Suprapubic skin (tissue), 4 donors: ENCODE measurements at regions not wholly inside any gene's neighbourhood (a gene's known extent, or its start where the extent isn't known, plus 50 kb on each side); places are given as distances from the start of the nearest gene placed in this dataset.

Experiments used
- DNase-seq, 2 donors: peaks; one replicate each; pipeline ENCODE4 v3.0.0-alpha.2; 2019; ENCODE audit warnings: low spot score in 2 of 2
- H3K27ac ChIP-seq: fragments of 200-600 bp; sonication (generic); one replicate; pipeline ENCODE4 v1.5.1; 2019
- H3K27me3 ChIP-seq: fragments of 200-600 bp; sonication (generic); one replicate; pipeline ENCODE4 v1.5.1; 2019
- H3K36me3 ChIP-seq: fragments of 200-600 bp; sonication (generic); one replicate; pipeline ENCODE4 v1.5.1; 2019
- H3K4me1 ChIP-seq: fragments of 200-600 bp; sonication (generic); one replicate; pipeline ENCODE4 v1.5.1; 2019
- H3K4me3 ChIP-seq: fragments of 200-600 bp; sonication (generic); one replicate; pipeline ENCODE4 v1.5.1; 2019; ENCODE audit warnings: mild to moderate bottlenecking
- H3K9me3 ChIP-seq: fragments of 200-600 bp; sonication (generic); one replicate; pipeline ENCODE4 v1.5.1; 2019
- EP300 ChIP-seq: sonication (generic); formaldehyde crosslinking; IDR thresholded peaks from one replicate; pipeline ENCODE4 v1.6.1; 2017; ENCODE audit warnings: antibody characterized with exemption
- POLR2A ChIP-seq, 2 donors: fragments of 450-650 bp; IDR thresholded peaks; one replicate each; pipeline ENCODE4 v1.6.1; 2017; ENCODE audit warnings: antibody characterized with exemption in 2 of 2, mild to moderate bottlenecking in 2 of 2, moderate library complexity in 2 of 2
- POLR2AphosphoS5 ChIP-seq, 3 donors: sonication (generic); formaldehyde crosslinking; IDR thresholded peaks; one replicate each; pipeline ENCODE4 v1.6.1; 2017; ENCODE audit warnings: antibody characterized with exemption in 3 of 3
- WGBS: methylation state at CpG from one replicate; pipeline ENCODE4 v1.1.5; 2018; 5-methylcytosine and 5-hydroxymethylcytosine counted together
- TF ChIP-seq, protein P1 (sequence below), 2 donors: fragments of 200-600 bp in 1 of 2; fragments of 450-650 bp in 1 of 2; sonication (generic) in 1 of 2; IDR thresholded peaks; one replicate each; pipeline ENCODE4 v1.5.1; 2016 to 2019; ENCODE audit warnings: antibody characterized with exemption in 2 of 2, mild to moderate bottlenecking in 1 of 2, moderate library complexity in 1 of 2

DNA sequence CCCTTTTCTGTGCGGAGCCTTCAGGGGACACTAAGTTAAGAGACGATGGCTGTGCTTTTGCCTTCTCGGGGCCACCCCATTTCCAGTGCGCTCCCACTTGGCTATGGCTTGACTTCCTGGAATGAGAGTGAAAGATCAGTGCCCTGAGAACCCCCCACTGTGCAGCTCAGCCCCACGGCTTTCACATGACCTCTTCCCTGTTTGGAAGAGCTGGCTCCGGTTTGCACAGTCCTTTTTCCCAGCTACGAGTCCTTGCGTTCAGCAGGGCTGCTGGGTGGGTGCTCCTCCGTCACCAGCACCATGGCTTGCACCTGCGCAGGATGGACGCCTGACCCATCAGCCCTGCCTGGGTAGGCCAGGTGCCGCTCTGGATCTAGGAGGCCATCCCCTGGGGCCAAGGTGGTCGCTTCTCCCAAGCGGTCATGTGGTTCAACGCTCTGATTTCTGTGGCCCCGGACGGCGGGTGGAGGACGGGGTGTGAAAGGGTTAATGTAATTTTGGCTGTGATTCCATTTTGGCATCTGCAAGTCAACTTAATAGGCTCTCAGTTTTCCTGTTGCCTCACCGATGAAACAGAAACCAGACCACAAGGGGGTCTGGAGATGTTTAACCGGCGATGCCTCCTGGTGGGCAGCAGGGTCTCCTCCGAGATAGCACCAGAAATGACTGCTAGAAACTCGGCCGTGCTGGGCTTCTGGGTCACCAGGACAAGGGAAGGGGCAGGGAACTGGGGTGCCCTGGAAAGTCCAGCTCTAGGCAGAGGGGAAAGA lies 113.1 kb upstream of the HAAO start:
- peaks cover 59% of the 10 kb centered on the region for H3K4me1 ChIP-seq
- no peaks in the 10 kb centered on the region for H3K27me3 ChIP-seq
- WGBS: 51% methylated on average over 22 of the region's 25 CpGs
- DNase-seq: peak in 1 of 2 donors; percentile 71
- H3K27ac ChIP-seq: peak overlapping the region; percentile 81
- TF ChIP-seq, protein P1, sequence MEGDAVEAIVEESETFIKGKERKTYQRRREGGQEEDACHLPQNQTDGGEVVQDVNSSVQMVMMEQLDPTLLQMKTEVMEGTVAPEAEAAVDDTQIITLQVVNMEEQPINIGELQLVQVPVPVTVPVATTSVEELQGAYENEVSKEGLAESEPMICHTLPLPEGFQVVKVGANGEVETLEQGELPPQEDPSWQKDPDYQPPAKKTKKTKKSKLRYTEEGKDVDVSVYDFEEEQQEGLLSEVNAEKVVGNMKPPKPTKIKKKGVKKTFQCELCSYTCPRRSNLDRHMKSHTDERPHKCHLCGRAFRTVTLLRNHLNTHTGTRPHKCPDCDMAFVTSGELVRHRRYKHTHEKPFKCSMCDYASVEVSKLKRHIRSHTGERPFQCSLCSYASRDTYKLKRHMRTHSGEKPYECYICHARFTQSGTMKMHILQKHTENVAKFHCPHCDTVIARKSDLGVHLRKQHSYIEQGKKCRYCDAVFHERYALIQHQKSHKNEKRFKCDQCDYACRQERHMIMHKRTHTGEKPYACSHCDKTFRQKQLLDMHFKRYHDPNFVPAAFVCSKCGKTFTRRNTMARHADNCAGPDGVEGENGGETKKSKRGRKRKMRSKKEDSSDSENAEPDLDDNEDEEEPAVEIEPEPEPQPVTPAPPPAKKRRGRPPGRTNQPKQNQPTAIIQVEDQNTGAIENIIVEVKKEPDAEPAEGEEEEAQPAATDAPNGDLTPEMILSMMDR (IDR thresholded peaks at IDR 0.05): peak; percentile 26 to 37
- no peak for TF ChIP-seq POLR2A (IDR thresholded peaks at IDR 0.05)
- no peaks in the 10 kb centered on the region for H3K36me3 ChIP-seq
- no peaks in the 10 kb centered on the region for H3K9me3 ChIP-seq
- H3K4me3 ChIP-seq: no peak overlapping the region

DNA sequence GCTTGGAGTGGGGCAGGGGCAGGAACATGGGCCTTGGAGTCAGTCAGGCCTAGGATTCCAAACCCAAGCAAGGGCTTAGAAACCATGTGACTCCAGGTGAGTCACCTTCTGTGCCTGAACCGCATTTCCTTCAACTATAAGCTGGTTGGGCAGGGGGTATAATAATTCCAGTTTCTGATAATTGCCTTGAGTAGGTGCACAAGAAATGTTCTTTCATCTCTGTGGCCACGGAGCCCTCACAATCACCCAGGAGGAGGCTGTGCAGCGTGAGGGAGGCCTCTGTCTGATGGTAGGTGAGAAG lies 112.1 kb upstream of the HAAO start:
- H3K9me3 ChIP-seq: no peaks in the 10 kb centered on the region
- peaks cover 59% of the 10 kb centered on the region for H3K4me1 ChIP-seq
- no peak overlapping the region for H3K4me3 ChIP-seq
- TF ChIP-seq POLR2A (IDR thresholded peaks at IDR 0.05): no peak
- no peak for TF ChIP-seq EP300
- TF ChIP-seq POLR2AphosphoS5 (IDR thresholded peaks at IDR 0.05): no peak
- TF ChIP-seq, protein P1 (IDR thresholded peaks at IDR 0.05): no peak
- DNase-seq: no peak
- H3K27me3 ChIP-seq: no peaks in the 10 kb centered on the region
- H3K27ac ChIP-seq: peak overlapping the region; percentile 73
- H3K36me3 ChIP-seq: no peaks in the 10 kb centered on the region
- WGBS: 77% methylated on average over 3 of the region's 3 CpGs

DNA sequence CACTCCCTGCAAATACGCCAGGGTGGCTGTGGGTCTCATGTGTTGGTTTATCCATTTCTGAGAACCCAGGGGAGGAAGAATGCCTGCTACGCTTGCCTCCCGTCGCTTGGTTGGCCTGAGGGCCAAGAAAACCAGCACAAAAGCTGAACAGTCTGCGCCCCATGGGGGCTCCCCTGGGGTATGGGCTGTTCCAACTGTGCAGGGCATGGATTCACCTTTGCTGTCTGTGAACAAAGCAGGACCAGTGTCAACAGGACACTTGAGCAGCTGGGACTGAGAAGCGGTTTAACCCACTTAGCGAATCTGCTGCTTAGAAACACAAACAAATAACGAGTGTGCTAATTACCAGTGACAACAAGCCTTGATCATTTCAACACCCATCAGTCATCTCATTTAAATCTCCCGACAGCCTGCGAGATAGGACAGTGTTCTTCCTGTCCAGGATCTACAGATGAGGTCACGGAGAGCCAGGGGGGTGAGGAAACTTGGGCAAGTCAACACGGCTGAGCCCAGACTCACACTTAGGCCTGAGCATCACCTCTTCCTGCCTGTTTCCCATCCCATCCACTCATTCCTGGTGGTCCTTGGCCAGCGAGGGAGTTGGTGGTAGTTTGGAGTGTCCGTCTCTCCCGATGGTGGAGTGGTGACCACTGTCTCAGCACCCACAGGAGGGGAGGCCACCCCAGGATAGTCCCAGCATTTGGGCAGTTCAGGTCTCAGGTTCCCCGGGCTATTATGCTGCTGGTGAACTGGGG lies 111.6 kb upstream of the HAAO start:
- peak in 1 of 2 donors; percentile 70 for DNase-seq

DNA sequence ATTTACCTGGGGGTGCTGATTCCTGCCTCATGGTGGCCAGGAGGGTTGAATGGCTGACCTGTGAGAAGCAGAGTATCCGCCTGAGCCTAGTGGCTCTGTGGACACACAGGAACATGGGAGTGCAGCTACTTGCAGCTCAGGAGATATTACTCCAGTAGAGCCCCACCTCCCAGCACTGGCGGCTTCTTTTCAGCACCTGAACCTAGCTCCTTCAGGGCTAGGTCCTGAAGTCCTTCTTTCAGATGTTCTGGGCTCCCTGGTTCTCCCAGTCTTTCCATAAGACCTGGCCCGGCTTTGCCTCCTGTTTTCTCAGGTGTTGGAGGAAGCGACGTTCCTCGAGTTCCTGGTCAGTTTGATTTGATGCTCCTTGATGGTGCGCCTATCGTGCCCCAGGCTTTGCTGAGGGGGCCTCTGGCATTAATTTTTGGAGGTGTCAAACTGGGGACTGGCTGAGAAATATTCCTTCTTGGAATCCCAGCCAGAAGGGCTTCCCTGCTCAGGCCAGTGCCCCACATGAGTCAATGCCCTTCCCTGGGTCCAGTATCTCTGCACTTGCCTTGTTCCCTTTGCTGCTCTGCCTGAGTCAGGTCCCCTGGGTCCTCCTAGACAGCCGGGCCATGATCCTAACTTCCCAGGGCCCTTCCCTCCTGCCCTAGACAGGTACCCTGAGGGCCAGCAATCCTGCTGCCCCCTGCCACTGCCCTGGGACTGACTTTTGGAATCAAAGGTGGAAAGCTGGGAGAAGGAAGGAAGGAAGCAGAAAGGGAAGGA lies 110.7 kb upstream of the HAAO start:
- H3K9me3 ChIP-seq: no peaks in the 10 kb centered on the region
- peaks cover 59% of the 10 kb centered on the region for H3K4me1 ChIP-seq
- no peak for TF ChIP-seq EP300
- TF ChIP-seq, protein P1 (IDR thresholded peaks at IDR 0.05): no peak
- TF ChIP-seq POLR2A (IDR thresholded peaks at IDR 0.05): no peak
- no peak for TF ChIP-seq POLR2AphosphoS5 (IDR thresholded peaks at IDR 0.05)
- 75% methylated on average over 9 of the region's 9 CpGs for WGBS
- no peak overlapping the region for H3K4me3 ChIP-seq
- DNase-seq: peak in 1 of 2 donors; percentile 56
- peak overlapping the region; percentile 73 for H3K27ac ChIP-seq
- no peaks in the 10 kb centered on the region for H3K27me3 ChIP-seq
- no peaks in the 10 kb centered on the region for H3K36me3 ChIP-seq

More for the DNA sequence above, 111.6 kb upstream of the HAAO start:
- 38% methylated on average over 15 of the region's 16 CpGs for WGBS
- Histone ChIP-seq H3K9me3 (no peaks in the 10 kb centered on the region), H3K4me1 (peaks cover 59% of the 10 kb centered on the region), H3K27me3 (no peaks in the 10 kb centered on the region), H3K36me3 (no peaks in the 10 kb centered on the region), H3K27ac (peak overlapping the region; percentile 73), H3K4me3 (no peak overlapping the region)
- TF ChIP-seq POLR2A (IDR thresholded peaks at IDR 0.05): no peak
- TF ChIP-seq EP300: no peak
- no peak for TF ChIP-seq POLR2AphosphoS5 (IDR thresholded peaks at IDR 0.05)
- TF ChIP-seq, protein P1 (IDR thresholded peaks at IDR 0.05): no peak
